ENCODE measurements at regions not wholly inside any gene's neighbourhood (a gene's known extent, or its start where the extent isn't known, plus 50 kb on each side); places are given as distances from the start of the nearest gene placed in this dataset.
"Not testable (repeated sequence)": the region's sequence is repeated elsewhere in the genome, so short reads cannot be mapped to it uniquely, and the experiment has no call there.

- no peak for DNase-seq
Observed at GRCh38 chr7:3164380-3164792, 120.7 kb upstream of the CARD11 start.

- no peak for DNase-seq
Observed at GRCh38 chr7:3165681-3166580, 122.3 kb upstream of the CARD11 start.

- no peak for DNase-seq
Observed at GRCh38 chr7:3167551-3167950, 123.9 kb upstream of the CARD11 start.

GRCh38 chr7:3168370-3168769 is 124.7 kb upstream of the CARD11 start:
- no peak for DNase-seq

- DNase-seq, result no peak
Observed at GRCh38 chr7:3168869-3169268, 125.2 kb upstream of the CARD11 start.

GRCh38 chr7:3172768-3173280 is 128.2 kb upstream of the SDK1 start:
- DNase-seq, result no peak

- DNase-seq, result no peak
Observed at GRCh38 chr7:3174515-3175284, 126.4 kb upstream of the SDK1 start.

- no peak for DNase-seq
Observed at GRCh38 chr7:3175285-3175902, 125.7 kb upstream of the SDK1 start.

- no peak for DNase-seq
Observed at GRCh38 chr7:3176112-3177000, 124.7 kb upstream of the SDK1 start.

- no peak for DNase-seq
Observed at GRCh38 chr7:3177271-3177670, 123.8 kb upstream of the SDK1 start.

GRCh38 chr7:3179456-3179855 is 121.6 kb upstream of the SDK1 start:
- DNase-seq, result no peak

- DNase-seq, result no peak
Observed at GRCh38 chr7:3180604-3181003, 120.4 kb upstream of the SDK1 start.

- not testable (repeated sequence) for DNase-seq
Observed at GRCh38 chr7:3182055-3182454, 119.0 kb upstream of the SDK1 start.

- no peak for DNase-seq
Observed at GRCh38 chr7:3187444-3188040, 113.5 kb upstream of the SDK1 start.

- DNase-seq, result no peak
Observed at GRCh38 chr7:3188946-3189345, 112.1 kb upstream of the SDK1 start.

GRCh38 chr7:3191548-3191947 is 109.5 kb upstream of the SDK1 start:
- no peak for DNase-seq

GRCh38 chr7:3192669-3193068 is 108.4 kb upstream of the SDK1 start:
- DNase-seq, result no peak

GRCh38 chr7:3193379-3194120 is 107.5 kb upstream of the SDK1 start:
- DNase-seq, result no peak

GRCh38 chr7:3194501-3195141 is 106.4 kb upstream of the SDK1 start:
- no peak for DNase-seq

- DNase-seq, result no peak
Observed at GRCh38 chr7:3195160-3195559, 105.9 kb upstream of the SDK1 start.

All from stimulated activated CD4-positive, alpha-beta T cell treated with anti-CD3 and anti-CD28 coated beads, Interleukin-4, amount 100 ng/mL, for 1 hour (primary cell).